Osteocyte (in vitro differentiated cells): ENCODE measurements at regions not wholly inside any gene's neighbourhood (a gene's known extent, or its start where the extent isn't known, plus 50 kb on each side); places are given as distances from the start of the nearest gene placed in this dataset.

Source experiments
- DNase-seq: peaks from one replicate; pipeline ENCODE4 v3.0.0; 2021; ENCODE audit warnings: mixed read lengths; ENCODE audit not compliant: unreplicated experiment; ENCODE audit errors: extremely low spot score
- H3K27ac Mint-ChIP-seq: one replicate; pipeline ENCODE4 v1.8.0; 2021; ENCODE audit warnings: mild to moderate bottlenecking, mixed read lengths; ENCODE audit not compliant: unreplicated experiment
- H3K27me3 Mint-ChIP-seq: one replicate; pipeline ENCODE4 v1.8.0; 2021; ENCODE audit warnings: mixed read lengths; ENCODE audit not compliant: unreplicated experiment
- H3K36me3 Mint-ChIP-seq: one replicate; pipeline ENCODE4 v1.8.0; 2021; ENCODE audit warnings: mixed read lengths; ENCODE audit not compliant: unreplicated experiment
- H3K4me1 Mint-ChIP-seq: one replicate; pipeline ENCODE4 v1.8.0; 2021; ENCODE audit warnings: mixed read lengths; ENCODE audit not compliant: unreplicated experiment
- H3K4me3 Mint-ChIP-seq: one replicate; pipeline ENCODE4 v1.8.0; 2021; ENCODE audit warnings: mild to moderate bottlenecking, moderate library complexity, mixed read lengths; ENCODE audit not compliant: unreplicated experiment
- H3K9me3 Mint-ChIP-seq: one replicate; pipeline ENCODE4 v1.8.0; 2021; ENCODE audit warnings: mixed read lengths; ENCODE audit not compliant: unreplicated experiment
- TF ChIP-seq, protein P1 (sequence below): fragments of 200-600 bp; sonication (generic); IDR thresholded peaks from 2 replicates; pipeline ENCODE4 v1.5.0; 2021; ENCODE audit warnings: antibody characterized with exemption, mild to moderate bottlenecking, moderate library complexity

DNA sequence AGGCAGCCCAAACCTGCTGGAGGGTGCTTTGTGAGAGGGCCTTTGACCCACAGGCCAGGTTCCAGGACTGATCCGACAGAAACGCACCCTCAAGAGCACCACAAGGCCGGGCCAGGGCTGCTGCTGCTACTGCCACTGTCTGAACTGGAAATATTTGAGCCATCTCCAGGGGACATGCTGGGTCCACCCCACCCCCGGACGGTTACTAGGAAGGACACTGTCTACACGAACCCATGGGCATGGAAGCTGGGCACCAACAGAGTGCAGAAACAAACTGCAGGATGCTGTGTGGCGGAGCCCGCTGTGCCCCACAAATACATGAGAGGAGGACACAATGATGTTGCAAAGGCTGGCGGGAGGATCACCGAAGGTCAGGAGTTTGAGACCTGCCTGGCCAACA lies 283.7 kb downstream of the CTTN start:
- no peaks in the 10 kb centered on the region for H3K36me3 Mint-ChIP-seq
- H3K9me3 Mint-ChIP-seq: peaks cover 2% of the 10 kb centered on the region
- TF ChIP-seq, protein P1, sequence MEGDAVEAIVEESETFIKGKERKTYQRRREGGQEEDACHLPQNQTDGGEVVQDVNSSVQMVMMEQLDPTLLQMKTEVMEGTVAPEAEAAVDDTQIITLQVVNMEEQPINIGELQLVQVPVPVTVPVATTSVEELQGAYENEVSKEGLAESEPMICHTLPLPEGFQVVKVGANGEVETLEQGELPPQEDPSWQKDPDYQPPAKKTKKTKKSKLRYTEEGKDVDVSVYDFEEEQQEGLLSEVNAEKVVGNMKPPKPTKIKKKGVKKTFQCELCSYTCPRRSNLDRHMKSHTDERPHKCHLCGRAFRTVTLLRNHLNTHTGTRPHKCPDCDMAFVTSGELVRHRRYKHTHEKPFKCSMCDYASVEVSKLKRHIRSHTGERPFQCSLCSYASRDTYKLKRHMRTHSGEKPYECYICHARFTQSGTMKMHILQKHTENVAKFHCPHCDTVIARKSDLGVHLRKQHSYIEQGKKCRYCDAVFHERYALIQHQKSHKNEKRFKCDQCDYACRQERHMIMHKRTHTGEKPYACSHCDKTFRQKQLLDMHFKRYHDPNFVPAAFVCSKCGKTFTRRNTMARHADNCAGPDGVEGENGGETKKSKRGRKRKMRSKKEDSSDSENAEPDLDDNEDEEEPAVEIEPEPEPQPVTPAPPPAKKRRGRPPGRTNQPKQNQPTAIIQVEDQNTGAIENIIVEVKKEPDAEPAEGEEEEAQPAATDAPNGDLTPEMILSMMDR: no peak

DNA sequence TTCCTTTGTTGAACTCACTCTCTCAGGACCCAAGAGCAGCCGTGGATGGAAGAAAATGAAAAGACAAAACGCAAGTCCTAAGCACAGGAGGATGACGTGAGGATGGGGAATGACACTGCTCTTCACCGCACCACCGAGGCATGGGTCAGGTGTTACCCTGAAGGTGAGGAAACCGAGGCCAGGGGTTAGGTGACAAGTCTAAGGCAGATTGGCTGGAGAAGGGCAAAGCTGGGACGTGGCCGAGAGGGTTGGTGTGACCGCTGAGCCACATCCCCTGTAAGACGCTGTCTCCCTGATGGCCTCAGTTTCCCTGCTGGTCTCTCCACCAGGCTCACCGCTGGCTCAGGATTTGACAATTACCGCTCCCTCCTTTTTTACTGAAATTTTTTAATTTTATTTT lies 284.4 kb downstream of the CTTN start:
- no peak for DNase-seq
- Mint-ChIP-seq H3K4me3 (no peak overlapping the region), H3K9me3 (peaks cover 4% of the 10 kb centered on the region), H3K27me3 (peaks cover 2% of the 10 kb centered on the region), H3K4me1 (no peaks in the 10 kb centered on the region), H3K36me3 (no peaks in the 10 kb centered on the region), H3K27ac (no peak overlapping the region)
- TF ChIP-seq, protein P1: no peak

More for the DNA sequence above, 283.7 kb downstream of the CTTN start:
- no peak overlapping the region for H3K27ac Mint-ChIP-seq
- no peak overlapping the region for H3K4me3 Mint-ChIP-seq
- no peaks in the 10 kb centered on the region for H3K4me1 Mint-ChIP-seq
- H3K27me3 Mint-ChIP-seq: peaks cover 2% of the 10 kb centered on the region
- no peak for DNase-seq

DNA sequence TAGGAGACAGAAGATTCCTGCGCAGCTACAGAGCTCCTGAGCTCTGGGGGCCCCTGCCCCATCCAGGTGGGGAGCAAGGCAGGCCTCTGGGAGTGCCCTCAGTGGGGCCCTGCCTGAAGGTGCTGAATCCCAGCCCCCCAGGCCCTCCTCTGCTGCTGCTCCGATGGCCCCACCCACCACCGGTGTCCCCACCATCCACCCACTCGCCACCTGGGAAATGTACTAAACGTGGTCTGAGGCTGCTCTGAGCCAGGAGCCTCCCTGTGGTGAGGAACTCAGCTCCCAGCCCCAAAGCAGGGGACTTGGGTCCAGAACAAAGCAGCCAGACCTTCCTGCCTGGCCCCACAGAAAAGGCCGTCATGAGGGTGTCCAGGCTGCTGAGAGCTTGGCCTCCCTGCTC lies 289.4 kb downstream of the CTTN start:
- Mint-ChIP-seq H3K27me3 (peaks cover 2% of the 10 kb centered on the region), H3K27ac (no peak overlapping the region), H3K4me1 (no peaks in the 10 kb centered on the region), H3K9me3 (peaks cover 14% of the 10 kb centered on the region), H3K36me3 (no peaks in the 10 kb centered on the region), H3K4me3 (no peak overlapping the region)
- DNase-seq: no peak
- TF ChIP-seq, protein P1: no peak

DNA sequence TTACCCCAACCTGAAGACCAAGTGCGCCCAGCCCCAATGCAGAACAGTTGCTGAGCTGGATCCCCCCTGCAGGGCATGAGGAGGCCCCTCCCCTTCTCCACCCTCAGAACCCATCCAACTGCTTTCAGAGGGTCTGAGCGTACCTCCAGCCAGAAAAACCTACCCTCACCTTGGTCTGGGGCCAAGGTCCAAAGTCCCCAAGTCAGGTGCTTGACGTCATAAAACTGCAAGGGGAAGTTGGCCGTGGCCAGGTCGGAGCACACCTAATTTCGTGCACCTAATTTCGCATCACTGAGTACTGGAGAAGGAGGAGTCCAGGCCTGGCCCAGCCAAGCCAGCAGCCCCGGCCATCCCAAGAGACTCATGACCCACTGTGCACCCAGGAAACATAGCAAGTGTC lies 289.8 kb downstream of the CTTN start:
- H3K27ac Mint-ChIP-seq: no peak overlapping the region
- H3K4me1 Mint-ChIP-seq: no peaks in the 10 kb centered on the region
- DNase-seq: no peak
- no peak overlapping the region for H3K4me3 Mint-ChIP-seq
- TF ChIP-seq, protein P1: no peak
- H3K9me3 Mint-ChIP-seq: peaks cover 17% of the 10 kb centered on the region
- H3K27me3 Mint-ChIP-seq: peaks cover 1% of the 10 kb centered on the region
- no peaks in the 10 kb centered on the region for H3K36me3 Mint-ChIP-seq

DNA sequence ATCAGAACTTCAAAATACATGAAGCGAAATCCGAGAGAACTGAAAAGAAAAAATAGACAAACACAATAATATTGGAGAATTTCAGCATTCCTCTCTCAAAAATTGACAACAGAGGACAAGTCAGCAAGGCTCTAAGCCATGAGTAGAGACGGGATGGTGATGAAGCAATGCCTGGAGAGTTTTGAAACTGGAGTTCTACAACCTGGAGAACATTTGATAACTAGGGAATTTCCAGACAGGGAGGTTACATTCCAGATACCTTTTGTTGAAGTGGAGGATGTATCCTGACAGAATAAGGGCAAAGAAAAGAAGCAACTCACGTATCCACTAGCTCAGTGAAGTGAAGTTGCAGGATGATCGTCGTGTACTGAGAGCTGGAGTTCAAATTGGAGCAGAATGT lies 291.4 kb downstream of the CTTN start:
- Mint-ChIP-seq H3K27ac (no peak overlapping the region), H3K9me3 (peaks cover 18% of the 10 kb centered on the region), H3K36me3 (no peaks in the 10 kb centered on the region), H3K4me1 (no peaks in the 10 kb centered on the region), H3K4me3 (no peak overlapping the region), H3K27me3 (no peaks in the 10 kb centered on the region)
- TF ChIP-seq, protein P1: no peak
- no peak for DNase-seq
